ENCODE measurements at regions not wholly inside any gene's neighbourhood (a gene's known extent, or its start where the extent isn't known, plus 50 kb on each side); places are given as distances from the start of the nearest gene placed in this dataset.

DNA sequence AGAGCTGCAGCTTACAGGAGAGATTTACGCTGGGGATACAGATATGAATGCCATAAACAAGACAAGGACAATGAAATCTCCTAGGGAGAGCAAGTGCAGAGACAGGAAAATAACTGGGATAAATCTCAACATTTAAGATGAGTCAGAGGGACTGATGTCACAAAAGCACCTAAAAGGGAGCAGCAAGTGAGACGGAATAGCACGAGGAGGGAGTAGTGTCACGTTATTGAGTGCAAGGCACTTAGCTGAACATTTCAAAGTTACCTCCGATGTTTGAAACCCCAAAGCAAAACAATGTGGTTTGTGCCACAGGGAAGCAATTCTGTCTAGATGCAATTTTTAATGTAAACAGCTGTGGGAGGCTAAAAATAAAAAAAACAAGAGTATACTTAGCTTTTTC is 1131.7 kb upstream of the EYS start:
- intact Hi-C loops (cut with DNase I; ENCODE audit: low total_unique reads), result no loop called here
- H3K9me3 ChIP-seq, result no peaks in the 10 kb centered on the region
- no peak overlapping the region for H3K4me3 ChIP-seq
- TF ChIP-seq, protein P1, sequence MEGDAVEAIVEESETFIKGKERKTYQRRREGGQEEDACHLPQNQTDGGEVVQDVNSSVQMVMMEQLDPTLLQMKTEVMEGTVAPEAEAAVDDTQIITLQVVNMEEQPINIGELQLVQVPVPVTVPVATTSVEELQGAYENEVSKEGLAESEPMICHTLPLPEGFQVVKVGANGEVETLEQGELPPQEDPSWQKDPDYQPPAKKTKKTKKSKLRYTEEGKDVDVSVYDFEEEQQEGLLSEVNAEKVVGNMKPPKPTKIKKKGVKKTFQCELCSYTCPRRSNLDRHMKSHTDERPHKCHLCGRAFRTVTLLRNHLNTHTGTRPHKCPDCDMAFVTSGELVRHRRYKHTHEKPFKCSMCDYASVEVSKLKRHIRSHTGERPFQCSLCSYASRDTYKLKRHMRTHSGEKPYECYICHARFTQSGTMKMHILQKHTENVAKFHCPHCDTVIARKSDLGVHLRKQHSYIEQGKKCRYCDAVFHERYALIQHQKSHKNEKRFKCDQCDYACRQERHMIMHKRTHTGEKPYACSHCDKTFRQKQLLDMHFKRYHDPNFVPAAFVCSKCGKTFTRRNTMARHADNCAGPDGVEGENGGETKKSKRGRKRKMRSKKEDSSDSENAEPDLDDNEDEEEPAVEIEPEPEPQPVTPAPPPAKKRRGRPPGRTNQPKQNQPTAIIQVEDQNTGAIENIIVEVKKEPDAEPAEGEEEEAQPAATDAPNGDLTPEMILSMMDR (IDR thresholded peaks at IDR 0.05), result no peak
- TF ChIP-seq EP300 (IDR thresholded peaks at IDR 0.05; ENCODE audit: low read depth) (no peak), POLR2A (IDR thresholded peaks at IDR 0.05) (no peak), POLR2AphosphoS5 (IDR thresholded peaks at IDR 0.05) (no peak)
- 61 to 65% methylated on average over 4 to 5 of the region's 5 CpGs for WGBS, 2 donors (ENCODE audit: low coverage in 1 of 2)
- in situ Hi-C loops (cut with MboI; ENCODE audit: low pct_ligation_motif_present in 1 of 4, low pct_unique_long_range_greater_than_20kb in 1 of 4, low sequenced_read_pairs in 3 of 4), result no loop called here
- no peaks in the 10 kb centered on the region for H3K36me3 ChIP-seq
- no peak overlapping the region for H3K27ac ChIP-seq
- H3K4me1 ChIP-seq, result no peaks in the 10 kb centered on the region
- DNase-seq, result no peak
- H3K27me3 ChIP-seq, result no peaks in the 10 kb centered on the region

DNA sequence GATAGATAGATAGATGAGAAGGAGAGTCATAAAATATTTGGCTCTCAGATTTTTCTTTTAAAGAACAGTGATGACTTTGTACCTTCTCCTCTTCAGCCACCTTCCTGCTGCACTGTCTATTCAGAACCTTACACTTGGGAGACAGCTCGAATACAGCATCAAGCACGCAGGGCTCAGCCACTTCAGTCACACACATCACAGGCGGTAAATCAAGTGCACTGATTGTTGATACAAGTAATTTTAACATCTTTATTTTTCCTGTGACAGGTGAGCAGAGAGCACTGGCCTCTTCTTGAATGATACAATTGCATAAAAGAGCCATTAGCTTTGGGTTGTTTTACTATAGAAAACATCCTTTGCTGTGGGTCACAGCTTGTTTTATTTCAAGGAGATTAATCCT is 1118.5 kb upstream of the EYS start:
- Histone ChIP-seq H3K27ac (no peak overlapping the region), H3K9me3 (no peaks in the 10 kb centered on the region), H3K36me3 (no peaks in the 10 kb centered on the region), H3K27me3 (no peaks in the 10 kb centered on the region), H3K4me3 (no peak overlapping the region), H3K4me1 (no peaks in the 10 kb centered on the region)
- no peak for TF ChIP-seq EP300 (IDR thresholded peaks at IDR 0.05; ENCODE audit: low read depth)
- no peak for TF ChIP-seq POLR2AphosphoS5 (IDR thresholded peaks at IDR 0.05)
- TF ChIP-seq, protein P1 (IDR thresholded peaks at IDR 0.05), result no peak
- TF ChIP-seq POLR2A (IDR thresholded peaks at IDR 0.05), result no peak
- 78 to 100% methylated on average over 1 to 3 of the region's 3 CpGs for WGBS, 2 donors (ENCODE audit: low coverage in 1 of 2)
- in situ Hi-C loops (cut with MboI; ENCODE audit: low pct_ligation_motif_present in 1 of 4, low pct_unique_long_range_greater_than_20kb in 1 of 4, low sequenced_read_pairs in 3 of 4) (no loop called here), intact Hi-C loops (cut with DNase I; ENCODE audit: low total_unique reads) (no loop called here)
- no peak for DNase-seq

DNA sequence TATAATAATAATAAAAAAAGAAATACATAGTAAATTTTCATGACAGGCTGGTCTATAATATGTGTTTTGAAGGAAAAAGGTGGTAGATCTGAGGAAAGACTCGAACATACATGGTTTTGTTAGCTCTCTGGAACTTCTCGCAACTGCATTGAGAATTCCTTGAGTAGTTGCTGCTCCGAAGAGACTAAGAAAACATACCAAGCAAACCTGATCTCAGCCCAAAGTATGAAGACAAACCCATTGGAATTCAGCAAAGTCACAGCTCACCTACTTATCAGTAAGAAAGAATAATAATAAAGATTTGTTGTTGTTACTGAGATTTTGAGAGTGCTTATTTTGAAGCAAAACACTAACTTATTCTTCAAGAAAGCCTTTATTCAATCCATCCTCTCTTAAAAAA is 1107.1 kb upstream of the EYS start:
- TF ChIP-seq POLR2A (IDR thresholded peaks at IDR 0.05) (no peak), POLR2AphosphoS5 (IDR thresholded peaks at IDR 0.05) (no peak), EP300 (IDR thresholded peaks at IDR 0.05; ENCODE audit: low read depth) (no peak)
- TF ChIP-seq, protein P1 (IDR thresholded peaks at IDR 0.05), result no peak
- H3K9me3 ChIP-seq, result no peaks in the 10 kb centered on the region
- no peaks in the 10 kb centered on the region for H3K36me3 ChIP-seq
- 69 to 74% methylated on average over 3 of the region's 3 CpGs for WGBS, 2 donors (ENCODE audit: low coverage in 1 of 2)
- no peak for DNase-seq
- no peaks in the 10 kb centered on the region for H3K27me3 ChIP-seq
- H3K4me1 ChIP-seq, result no peaks in the 10 kb centered on the region
- intact Hi-C loops (cut with DNase I; ENCODE audit: low total_unique reads) (no loop called here), in situ Hi-C loops (cut with MboI; ENCODE audit: low pct_ligation_motif_present in 1 of 4, low pct_unique_long_range_greater_than_20kb in 1 of 4, low sequenced_read_pairs in 3 of 4) (no loop called here)
- no peak overlapping the region for H3K4me3 ChIP-seq
- no peak overlapping the region for H3K27ac ChIP-seq

DNA sequence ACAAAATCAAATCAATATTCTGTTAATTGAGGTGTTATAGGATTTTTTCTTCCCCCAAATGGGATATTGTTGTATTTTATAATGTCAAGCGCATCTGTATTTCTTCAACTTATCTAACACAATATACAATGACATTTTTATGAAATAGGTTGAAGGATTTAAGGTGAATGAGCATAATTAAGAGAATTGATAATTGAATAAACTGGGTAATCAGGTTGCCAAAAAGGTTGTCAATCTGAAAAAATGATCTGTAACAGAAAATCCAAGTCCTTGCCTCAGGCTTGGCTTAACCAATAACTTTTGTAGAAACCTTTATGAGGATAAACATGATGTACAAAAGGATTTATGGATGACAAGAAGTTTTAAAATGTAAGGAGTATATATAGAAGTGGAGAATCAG is 1101.7 kb upstream of the EYS start:
- no peak for DNase-seq
- no peaks in the 10 kb centered on the region for H3K36me3 ChIP-seq
- no peaks in the 10 kb centered on the region for H3K27me3 ChIP-seq
- WGBS, 2 donors (ENCODE audit: low coverage in 1 of 2), result 85 to 94% methylated on average over 1 of the region's 1 CpG
- no peak overlapping the region for H3K27ac ChIP-seq
- TF ChIP-seq EP300 (IDR thresholded peaks at IDR 0.05; ENCODE audit: low read depth) (no peak), POLR2A (IDR thresholded peaks at IDR 0.05) (no peak), POLR2AphosphoS5 (IDR thresholded peaks at IDR 0.05) (no peak)
- TF ChIP-seq, protein P1 (IDR thresholded peaks at IDR 0.05), result no peak
- in situ Hi-C loops (cut with MboI; ENCODE audit: low pct_ligation_motif_present in 1 of 4, low pct_unique_long_range_greater_than_20kb in 1 of 4, low sequenced_read_pairs in 3 of 4), result no loop called here
- no peaks in the 10 kb centered on the region for H3K4me1 ChIP-seq
- H3K9me3 ChIP-seq, result no peaks in the 10 kb centered on the region
- no peak overlapping the region for H3K4me3 ChIP-seq
- intact Hi-C loops (cut with DNase I; ENCODE audit: low total_unique reads), result no loop called here
